Osteocyte (in vitro differentiated cells): ENCODE measurements at regions not wholly inside any gene's neighbourhood (a gene's known extent, or its start where the extent isn't known, plus 50 kb on each side); places are given as distances from the start of the nearest gene placed in this dataset.

Source experiments
- DNase-seq: peaks from one replicate; pipeline ENCODE4 v3.0.0; 2021; ENCODE audit warnings: mixed read lengths; ENCODE audit not compliant: unreplicated experiment; ENCODE audit errors: extremely low spot score
- H3K27ac Mint-ChIP-seq: one replicate; pipeline ENCODE4 v1.8.0; 2021; ENCODE audit warnings: mild to moderate bottlenecking, mixed read lengths; ENCODE audit not compliant: unreplicated experiment
- H3K27me3 Mint-ChIP-seq: one replicate; pipeline ENCODE4 v1.8.0; 2021; ENCODE audit warnings: mixed read lengths; ENCODE audit not compliant: unreplicated experiment
- H3K36me3 Mint-ChIP-seq: one replicate; pipeline ENCODE4 v1.8.0; 2021; ENCODE audit warnings: mixed read lengths; ENCODE audit not compliant: unreplicated experiment
- H3K4me1 Mint-ChIP-seq: one replicate; pipeline ENCODE4 v1.8.0; 2021; ENCODE audit warnings: mixed read lengths; ENCODE audit not compliant: unreplicated experiment
- H3K4me3 Mint-ChIP-seq: one replicate; pipeline ENCODE4 v1.8.0; 2021; ENCODE audit warnings: mild to moderate bottlenecking, moderate library complexity, mixed read lengths; ENCODE audit not compliant: unreplicated experiment
- H3K9me3 Mint-ChIP-seq: one replicate; pipeline ENCODE4 v1.8.0; 2021; ENCODE audit warnings: mixed read lengths; ENCODE audit not compliant: unreplicated experiment
- TF ChIP-seq, protein P1 (sequence below): fragments of 200-600 bp; sonication (generic); IDR thresholded peaks from 2 replicates; pipeline ENCODE4 v1.5.0; 2021; ENCODE audit warnings: antibody characterized with exemption, mild to moderate bottlenecking, moderate library complexity

DNA sequence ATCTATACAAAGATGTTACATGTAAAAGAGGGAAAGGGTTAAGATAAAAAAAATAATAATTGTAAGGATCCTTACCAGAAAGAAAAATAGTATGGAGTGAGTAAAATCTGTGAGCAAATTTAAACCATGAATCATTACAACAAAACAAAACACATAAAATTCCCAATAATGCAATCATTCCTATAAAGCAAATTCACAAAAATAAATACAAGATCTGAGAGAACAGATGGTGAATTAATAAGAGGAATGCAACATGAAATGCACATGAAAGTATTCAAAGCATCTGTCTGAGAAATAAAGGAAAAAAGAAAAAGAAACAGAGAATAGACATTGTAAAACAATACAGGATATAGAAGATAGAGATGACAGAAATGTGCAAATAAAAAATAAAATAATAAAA lies 681.5 kb upstream of the KLHL1 start:
- Mint-ChIP-seq H3K9me3 (no peaks in the 10 kb centered on the region), H3K36me3 (no peaks in the 10 kb centered on the region), H3K4me1 (peaks cover 36% of the 10 kb centered on the region), H3K27ac (peak overlapping the region; percentile 70), H3K4me3 (no peak overlapping the region), H3K27me3 (no peaks in the 10 kb centered on the region)
- TF ChIP-seq, protein P1, sequence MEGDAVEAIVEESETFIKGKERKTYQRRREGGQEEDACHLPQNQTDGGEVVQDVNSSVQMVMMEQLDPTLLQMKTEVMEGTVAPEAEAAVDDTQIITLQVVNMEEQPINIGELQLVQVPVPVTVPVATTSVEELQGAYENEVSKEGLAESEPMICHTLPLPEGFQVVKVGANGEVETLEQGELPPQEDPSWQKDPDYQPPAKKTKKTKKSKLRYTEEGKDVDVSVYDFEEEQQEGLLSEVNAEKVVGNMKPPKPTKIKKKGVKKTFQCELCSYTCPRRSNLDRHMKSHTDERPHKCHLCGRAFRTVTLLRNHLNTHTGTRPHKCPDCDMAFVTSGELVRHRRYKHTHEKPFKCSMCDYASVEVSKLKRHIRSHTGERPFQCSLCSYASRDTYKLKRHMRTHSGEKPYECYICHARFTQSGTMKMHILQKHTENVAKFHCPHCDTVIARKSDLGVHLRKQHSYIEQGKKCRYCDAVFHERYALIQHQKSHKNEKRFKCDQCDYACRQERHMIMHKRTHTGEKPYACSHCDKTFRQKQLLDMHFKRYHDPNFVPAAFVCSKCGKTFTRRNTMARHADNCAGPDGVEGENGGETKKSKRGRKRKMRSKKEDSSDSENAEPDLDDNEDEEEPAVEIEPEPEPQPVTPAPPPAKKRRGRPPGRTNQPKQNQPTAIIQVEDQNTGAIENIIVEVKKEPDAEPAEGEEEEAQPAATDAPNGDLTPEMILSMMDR: no peak
- no peak for DNase-seq

DNA sequence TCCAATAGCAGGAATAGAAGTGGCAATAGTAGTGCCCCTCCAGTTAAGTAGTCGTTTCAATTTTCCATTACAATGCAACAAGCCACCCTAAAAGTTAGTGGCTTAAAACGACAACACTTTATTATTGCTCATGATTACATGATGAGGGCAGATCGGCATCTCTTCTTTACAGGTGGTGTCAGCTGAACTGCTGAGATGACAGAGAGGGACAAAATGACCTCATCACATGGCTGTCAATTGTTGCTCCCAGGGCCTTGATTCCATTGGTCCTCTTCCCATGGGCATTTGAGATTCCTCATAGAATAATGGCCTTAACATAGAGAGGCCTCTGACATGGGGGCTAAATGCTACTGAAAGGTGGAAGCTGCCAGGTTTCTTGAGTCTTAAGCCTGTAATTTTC lies 679.8 kb upstream of the KLHL1 start:
- H3K4me1 Mint-ChIP-seq: peaks cover 36% of the 10 kb centered on the region
- no peaks in the 10 kb centered on the region for H3K36me3 Mint-ChIP-seq
- no peaks in the 10 kb centered on the region for H3K9me3 Mint-ChIP-seq
- no peak for DNase-seq
- TF ChIP-seq, protein P1: no peak
- H3K27ac Mint-ChIP-seq: no peak overlapping the region
- no peaks in the 10 kb centered on the region for H3K27me3 Mint-ChIP-seq
- no peak overlapping the region for H3K4me3 Mint-ChIP-seq

DNA sequence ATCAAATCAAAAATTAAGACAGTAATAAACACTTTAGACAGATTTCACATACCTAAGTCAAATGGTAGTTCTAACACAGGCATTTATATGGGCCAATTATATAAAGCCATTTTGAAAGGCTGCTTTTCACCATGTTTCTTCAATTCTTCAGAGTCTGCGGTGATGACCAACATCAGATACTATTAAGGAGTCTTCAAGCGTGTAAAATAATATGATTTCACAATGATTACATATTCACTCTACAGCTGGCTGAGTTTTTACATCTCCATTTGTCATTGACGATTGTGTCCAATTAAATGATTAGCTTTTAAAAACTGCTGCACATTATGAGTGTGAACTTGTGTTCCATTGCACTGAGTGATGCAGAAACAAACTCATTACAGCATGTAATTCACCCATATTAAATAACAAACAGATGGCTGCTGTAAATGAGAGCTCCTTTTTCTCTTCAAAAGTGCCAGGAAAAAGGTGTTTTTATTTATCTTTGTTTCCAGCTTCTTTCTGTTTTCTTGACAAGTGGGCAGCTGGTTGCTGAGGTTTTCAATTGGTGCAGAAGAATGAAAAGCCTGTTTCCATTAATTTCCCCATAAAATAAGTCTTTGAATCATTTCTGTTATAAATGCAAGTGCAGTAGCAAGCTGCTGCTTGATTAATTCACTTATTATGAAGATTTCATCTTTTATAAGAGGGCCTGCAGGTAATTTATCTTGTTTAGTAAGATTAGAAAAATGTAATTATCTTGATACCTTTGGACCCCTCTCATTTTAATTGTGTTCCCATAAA lies 676.1 kb upstream of the KLHL1 start:
- Mint-ChIP-seq H3K36me3 (no peaks in the 10 kb centered on the region), H3K27ac (no peak overlapping the region)

DNA sequence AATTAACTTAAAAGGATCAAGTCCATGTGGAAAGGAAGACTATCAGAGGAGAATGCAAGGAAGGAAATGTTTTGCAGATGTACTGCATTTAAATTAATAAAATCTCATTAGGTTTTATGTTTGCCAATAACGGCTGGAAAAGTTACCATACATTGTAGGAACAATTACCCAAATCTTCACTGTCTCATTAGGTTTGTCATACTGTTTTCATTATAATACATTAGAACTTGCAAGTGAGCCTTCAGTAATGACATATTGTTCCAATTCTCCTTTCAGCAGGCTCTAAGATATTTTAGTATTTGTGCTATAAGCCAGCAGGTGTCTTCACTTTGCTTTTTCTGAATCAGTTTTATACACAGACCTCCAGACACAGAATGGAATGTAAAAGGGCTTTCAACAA lies 661.6 kb upstream of the KLHL1 start:
- no peak overlapping the region for H3K27ac Mint-ChIP-seq
- H3K4me1 Mint-ChIP-seq: no peaks in the 10 kb centered on the region
- TF ChIP-seq, protein P1: no peak
- no peaks in the 10 kb centered on the region for H3K36me3 Mint-ChIP-seq
- DNase-seq: no peak
- peaks cover 2% of the 10 kb centered on the region for H3K27me3 Mint-ChIP-seq
- no peaks in the 10 kb centered on the region for H3K9me3 Mint-ChIP-seq
- H3K4me3 Mint-ChIP-seq: no peak overlapping the region

More for the DNA sequence above, 676.1 kb upstream of the KLHL1 start:
- no peak for DNase-seq
- H3K4me1 Mint-ChIP-seq: peaks cover 24% of the 10 kb centered on the region
- no peaks in the 10 kb centered on the region for H3K27me3 Mint-ChIP-seq
- H3K9me3 Mint-ChIP-seq: no peaks in the 10 kb centered on the region
- no peak overlapping the region for H3K4me3 Mint-ChIP-seq
- TF ChIP-seq, protein P1: no peak

DNA sequence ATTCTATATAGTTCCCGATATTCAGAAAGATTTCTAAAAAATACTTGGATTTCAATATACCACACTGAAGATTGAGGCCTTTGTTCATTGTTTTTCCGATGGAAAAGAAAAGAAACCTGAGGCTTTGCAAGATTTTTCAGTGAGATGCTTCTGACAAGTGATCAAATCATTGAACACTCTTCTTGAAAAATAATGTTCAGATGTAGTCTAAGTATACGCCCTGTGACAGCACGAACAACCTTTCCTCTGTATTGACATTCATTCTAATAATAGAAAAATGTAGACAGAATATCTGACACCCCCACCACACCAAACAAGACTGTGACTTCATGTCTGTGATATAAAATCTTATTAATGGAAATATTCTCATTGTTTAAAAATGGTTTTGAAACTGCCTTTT lies 650.7 kb upstream of the KLHL1 start:
- Mint-ChIP-seq H3K27ac (no peak overlapping the region), H3K36me3 (no peaks in the 10 kb centered on the region), H3K27me3 (peaks cover 12% of the 10 kb centered on the region), H3K9me3 (no peaks in the 10 kb centered on the region), H3K4me1 (peaks cover under 1% of the 10 kb centered on the region), H3K4me3 (no peak overlapping the region)
- no peak for DNase-seq
- TF ChIP-seq, protein P1: no peak
